Activated CD4-positive, alpha-beta T cell treated with anti-CD3 and anti-CD28 coated beads, Interleukin-2, Interleukin-6, amounts not matched to agents 100 ng/mL and 50 ng/mL, durations not matched to agents 16 hours and 8 hours (primary cell): ENCODE measurements at regions not wholly inside any gene's neighbourhood (a gene's known extent, or its start where the extent isn't known, plus 50 kb on each side); places are given as distances from the start of the nearest gene placed in this dataset.

ENCODE experiments used
- DNase-seq: peaks from one replicate; pipeline ENCODE4 v3.0.0-alpha.2; 2020

- DNase-seq: no peak
These were observed 147.4 kb upstream of the MLN start for GRCh38 chr6:33950891-33951889.

- no peak for DNase-seq
These were observed 146.7 kb upstream of the MLN start for GRCh38 chr6:33950472-33950881.

- no peak for DNase-seq
These were observed 146.2 kb upstream of the MLN start for GRCh38 chr6:33949877-33950435.

- no peak for DNase-seq
These were observed 145.3 kb upstream of the MLN start for GRCh38 chr6:33949111-33949510.

- no peak for DNase-seq
These were observed 144.3 kb upstream of the MLN start for GRCh38 chr6:33947916-33948594.

GRCh38 chr6:33947047-33947446 lies 143.2 kb upstream of the MLN start:
- DNase-seq: no peak

GRCh38 chr6:33945931-33946330 lies 142.1 kb upstream of the MLN start:
- no peak for DNase-seq

GRCh38 chr6:33944686-33945411 lies 141.0 kb upstream of the MLN start:
- no peak for DNase-seq

GRCh38 chr6:33936886-33937285 lies 133.1 kb upstream of the MLN start:
- no peak for DNase-seq

GRCh38 chr6:33935439-33936080 lies 131.8 kb upstream of the MLN start:
- no peak for DNase-seq

- DNase-seq: no peak
These were observed 131.0 kb upstream of the MLN start for GRCh38 chr6:33934731-33935270.

- DNase-seq: no peak
These were observed 129.3 kb upstream of the MLN start for GRCh38 chr6:33933101-33933500.

GRCh38 chr6:33931799-33932198 lies 128.0 kb upstream of the MLN start:
- no peak for DNase-seq

GRCh38 chr6:33929575-33930288 lies 125.9 kb upstream of the MLN start:
- peak; percentile 19 for DNase-seq

- no peak for DNase-seq
These were observed 123.8 kb upstream of the MLN start for GRCh38 chr6:33927616-33928015.

- DNase-seq: no peak
These were observed 123.3 kb upstream of the MLN start for GRCh38 chr6:33927112-33927511.

- DNase-seq: peak; percentile 16
These were observed 122.6 kb upstream of the MLN start for GRCh38 chr6:33926451-33926850.

GRCh38 chr6:33925936-33926335 lies 122.1 kb upstream of the MLN start:
- no peak for DNase-seq

GRCh38 chr6:33925210-33925609 lies 121.4 kb upstream of the MLN start:
- DNase-seq: no peak

GRCh38 chr6:33924681-33925080 lies 120.9 kb upstream of the MLN start:
- DNase-seq: no peak

GRCh38 chr6:33923857-33924514 lies 120.2 kb upstream of the MLN start:
- no peak for DNase-seq
